ENCODE measurements at regions not wholly inside any gene's neighbourhood (a gene's known extent, or its start where the extent isn't known, plus 50 kb on each side); places are given as distances from the start of the nearest gene placed in this dataset.
A peak's percentile ranks its signal among the peaks of the same experiment; 100 is the strongest.

GRCh38 chr4:24236532-24236931, 346.7 kb upstream of the PPARGC1A start:
- H3K4me3 Mint-ChIP-seq, result no peak overlapping the region
- no peak overlapping the region for H3K27ac Mint-ChIP-seq
- no peaks in the 10 kb centered on the region for H3K4me1 Mint-ChIP-seq
- ATAC-seq (ENCODE audit: low read depth in 2 of 2), result no peak
- no peaks in the 10 kb centered on the region for H3K36me3 Mint-ChIP-seq
- H3K9me3 Mint-ChIP-seq, result peaks cover 0 to 5% (median 0%) of the 10 kb centered on the region in 7 donors
- DNase-seq, result no peak
- no peaks in the 10 kb centered on the region for H3K27me3 Mint-ChIP-seq

DNA sequence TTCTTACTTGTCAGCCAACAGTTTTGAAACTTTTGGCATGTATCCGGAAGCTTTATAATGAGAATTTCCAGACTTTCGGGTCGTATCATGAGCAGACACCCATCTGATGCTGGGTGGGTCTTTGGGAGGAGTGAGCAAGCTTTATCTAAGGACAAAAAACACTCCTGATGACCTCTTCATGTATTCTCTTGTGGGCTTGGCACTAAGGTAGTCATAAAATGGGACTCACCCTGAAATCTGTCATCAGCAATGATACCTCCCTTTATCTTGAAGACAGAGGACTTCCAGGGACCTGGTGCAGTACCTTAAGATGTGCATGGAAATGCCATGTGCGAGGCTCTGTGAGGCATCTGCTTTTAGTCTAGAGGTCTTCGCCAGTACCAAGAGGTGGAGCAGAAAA, 346.3 kb upstream of the PPARGC1A start:
- no peak overlapping the region for H3K4me3 Mint-ChIP-seq
- ATAC-seq (ENCODE audit: low read depth in 2 of 2) (no peak), DNase-seq (no peak)
- H3K36me3 Mint-ChIP-seq, result no peaks in the 10 kb centered on the region
- no peak overlapping the region for H3K27ac Mint-ChIP-seq
- H3K9me3 Mint-ChIP-seq, result peaks cover 0 to 5% (median 0%) of the 10 kb centered on the region in 7 donors
- no peaks in the 10 kb centered on the region for H3K27me3 Mint-ChIP-seq
- H3K4me1 Mint-ChIP-seq, result no peaks in the 10 kb centered on the region

- no peaks in the 10 kb centered on the region for H3K36me3 Mint-ChIP-seq
- DNase-seq (no peak), ATAC-seq (ENCODE audit: low read depth in 2 of 2) (no peak)
- no peak overlapping the region for H3K4me3 Mint-ChIP-seq
- no peaks in the 10 kb centered on the region for H3K4me1 Mint-ChIP-seq
- H3K27ac Mint-ChIP-seq, result no peak overlapping the region
- H3K9me3 Mint-ChIP-seq, result peaks cover 0 to 5% (median 0%) of the 10 kb centered on the region in 7 donors
- H3K27me3 Mint-ChIP-seq, result no peaks in the 10 kb centered on the region
Observed at GRCh38 chr4:24235618-24236017, 345.8 kb upstream of the PPARGC1A start.

DNA sequence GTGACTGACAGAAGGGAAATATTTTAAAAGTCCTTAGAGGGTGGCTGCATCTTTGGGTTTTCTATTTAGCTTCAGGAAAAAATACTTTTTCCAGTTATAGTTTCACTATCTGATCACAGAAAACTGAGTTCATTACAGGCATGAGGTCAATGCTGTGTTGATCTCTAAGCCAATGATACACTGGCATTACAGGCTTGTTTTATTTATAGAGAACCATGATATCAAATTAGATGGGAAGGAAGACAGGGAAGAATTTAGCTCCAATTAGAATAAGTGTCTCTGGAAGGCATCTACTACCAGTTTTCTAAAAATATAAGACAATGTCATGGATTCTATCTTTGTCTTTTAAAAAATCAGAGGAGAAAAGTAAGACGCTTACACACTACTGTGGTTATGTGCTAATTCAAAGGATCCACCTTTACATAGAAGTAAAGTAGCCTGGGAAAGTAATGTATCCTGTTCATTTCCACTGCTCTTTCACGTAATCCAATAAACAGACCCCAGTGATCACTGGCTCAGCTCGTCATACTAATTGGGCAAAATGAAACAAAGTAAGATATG, 344.5 kb upstream of the PPARGC1A start:
- Mint-ChIP-seq H3K27ac (no peak overlapping the region), H3K27me3 (no peaks in the 10 kb centered on the region), H3K9me3 (peaks cover 0 to 9% (median 4%) of the 10 kb centered on the region in 7 donors), H3K4me1 (no peaks in the 10 kb centered on the region), H3K36me3 (no peaks in the 10 kb centered on the region), H3K4me3 (no peak overlapping the region)
- DNase-seq (no peak), ATAC-seq (ENCODE audit: low read depth in 2 of 2) (no peak)

DNA sequence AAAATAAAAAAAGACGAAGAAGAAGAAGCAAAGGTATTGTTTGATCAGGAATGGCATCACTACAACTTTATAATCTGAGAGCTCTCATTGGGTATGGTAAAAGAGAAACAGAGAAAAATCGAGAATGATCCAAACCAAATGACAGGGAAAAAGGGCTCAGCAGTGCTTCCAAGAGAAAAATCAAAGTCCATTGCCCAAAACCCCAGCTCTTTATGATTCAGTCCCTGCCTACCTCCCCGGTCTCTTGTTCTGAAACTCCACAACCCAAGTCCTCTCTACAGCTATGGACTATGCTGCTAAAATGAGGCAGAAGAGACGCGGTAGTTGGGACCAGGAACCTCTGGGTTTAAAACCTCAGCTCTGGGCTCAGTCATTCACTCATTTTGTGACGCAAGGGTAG, 341.1 kb upstream of the PPARGC1A start:
- Mint-ChIP-seq H3K4me1 (no peaks in the 10 kb centered on the region), H3K27me3 (no peaks in the 10 kb centered on the region), H3K4me3 (no peak overlapping the region), H3K36me3 (no peaks in the 10 kb centered on the region), H3K9me3 (peaks cover 0 to 15% (median 5%) of the 10 kb centered on the region in 7 donors), H3K27ac (no peak overlapping the region)
- DNase-seq (no peak), ATAC-seq (ENCODE audit: low read depth in 2 of 2) (no peak)

DNA sequence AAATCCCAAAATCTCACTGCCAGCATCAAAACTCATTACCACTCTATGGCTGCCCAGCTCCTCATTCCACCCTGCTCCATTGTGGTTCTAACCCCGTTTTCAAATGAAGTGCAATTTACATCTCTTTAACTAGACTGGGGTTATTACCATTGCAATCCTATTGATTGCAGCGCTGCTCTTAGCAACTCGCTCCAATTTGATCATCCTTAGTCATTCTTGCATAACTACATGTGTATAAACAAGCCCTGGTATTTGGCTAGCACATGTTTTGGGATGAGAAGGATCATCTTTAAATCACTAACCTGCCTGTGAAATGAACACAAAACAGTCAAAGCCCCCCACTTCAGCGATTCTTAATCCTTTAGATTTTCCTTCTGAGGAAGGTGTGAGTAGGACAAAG, 340.1 kb upstream of the PPARGC1A start:
- DNase-seq, result no peak
- Mint-ChIP-seq H3K36me3 (no peaks in the 10 kb centered on the region), H3K4me3 (no peak overlapping the region), H3K9me3 (peaks cover 3 to 15% (median 5%) of the 10 kb centered on the region in 7 donors), H3K4me1 (no peaks in the 10 kb centered on the region), H3K27ac (no peak overlapping the region), H3K27me3 (no peaks in the 10 kb centered on the region)
- no peak for ATAC-seq (ENCODE audit: low read depth in 2 of 2)

GRCh38 chr4:24228692-24229091, 338.8 kb upstream of the PPARGC1A start:
- Mint-ChIP-seq H3K36me3 (peaks cover 3 to 9% of the 10 kb centered on the region in 2 donors), H3K9me3 (peaks cover 3 to 22% (median 10%) of the 10 kb centered on the region in 7 donors), H3K27me3 (no peaks in the 10 kb centered on the region), H3K27ac (no peak overlapping the region), H3K4me3 (no peak overlapping the region), H3K4me1 (no peaks in the 10 kb centered on the region)
- DNase-seq (no peak), ATAC-seq (ENCODE audit: low read depth in 2 of 2) (no peak)

DNA sequence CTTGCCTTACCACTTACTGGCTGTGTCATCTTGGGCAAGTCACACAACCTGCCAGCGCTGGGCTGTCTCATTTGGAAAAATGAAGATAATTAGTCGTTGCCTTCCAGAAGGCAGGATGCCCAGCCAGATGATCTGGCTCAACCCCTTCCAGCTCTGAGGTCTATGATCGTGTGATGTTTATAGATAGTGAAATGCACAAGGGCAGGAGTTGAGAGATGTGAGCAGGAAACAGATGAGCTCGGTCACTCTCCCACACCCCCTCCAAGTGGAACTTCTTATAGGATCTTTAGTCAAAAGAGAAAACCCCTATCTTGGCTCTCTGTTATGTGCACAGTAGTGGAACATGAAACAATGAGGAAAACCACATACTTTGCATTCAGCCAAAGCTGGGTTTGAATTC, 336.8 kb upstream of the PPARGC1A start:
- no peaks in the 10 kb centered on the region for H3K4me1 Mint-ChIP-seq
- H3K27ac Mint-ChIP-seq, result no peak overlapping the region
- no peak overlapping the region for H3K4me3 Mint-ChIP-seq
- DNase-seq, result no peak
- H3K9me3 Mint-ChIP-seq, result peaks cover 3 to 22% (median 10%) of the 10 kb centered on the region in 7 donors
- H3K36me3 Mint-ChIP-seq, result peaks cover 3 to 9% of the 10 kb centered on the region in 2 donors
- no peak for ATAC-seq (ENCODE audit: low read depth in 2 of 2)
- H3K27me3 Mint-ChIP-seq, result no peaks in the 10 kb centered on the region

GRCh38 chr4:24226023-24226422, 336.2 kb upstream of the PPARGC1A start:
- no peaks in the 10 kb centered on the region for H3K4me1 Mint-ChIP-seq
- peaks cover 3 to 9% of the 10 kb centered on the region in 2 donors for H3K36me3 Mint-ChIP-seq
- no peak for ATAC-seq (ENCODE audit: low read depth in 2 of 2)
- H3K4me3 Mint-ChIP-seq, result no peak overlapping the region
- H3K9me3 Mint-ChIP-seq, result peaks cover 3 to 22% (median 10%) of the 10 kb centered on the region in 7 donors
- H3K27ac Mint-ChIP-seq, result no peak overlapping the region
- no peaks in the 10 kb centered on the region for H3K27me3 Mint-ChIP-seq
- DNase-seq, result no peak

DNA sequence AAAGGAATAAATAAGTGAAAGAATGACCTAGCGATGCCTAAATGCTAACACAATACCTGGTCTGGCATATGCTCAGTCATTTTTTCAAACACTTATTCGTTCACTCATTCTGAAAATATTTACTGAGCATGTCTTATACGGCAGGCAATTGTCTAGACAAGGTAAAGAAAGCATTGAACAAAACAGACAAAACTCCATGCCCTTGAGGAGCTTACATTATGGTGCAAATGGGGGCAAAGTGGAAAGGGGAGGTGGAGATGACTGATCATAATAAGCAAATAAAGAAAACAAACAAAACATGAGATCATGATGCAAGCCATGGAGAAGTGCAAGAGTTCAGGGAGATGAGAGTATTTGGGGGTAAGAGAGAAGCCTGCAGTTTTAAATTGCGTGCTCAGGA, 334.6 kb upstream of the PPARGC1A start:
- Mint-ChIP-seq H3K4me3 (no peak overlapping the region), H3K36me3 (peaks cover 3 to 9% of the 10 kb centered on the region in 2 donors), H3K9me3 (peaks cover 1 to 14% (median 10%) of the 10 kb centered on the region in 7 donors), H3K4me1 (no peaks in the 10 kb centered on the region), H3K27ac (no peak overlapping the region), H3K27me3 (peaks cover 0 to 4% (median 0%) of the 10 kb centered on the region in 3 donors)
- no peak for ATAC-seq (ENCODE audit: low read depth in 2 of 2)
- no peak for DNase-seq

GRCh38 chr4:24219209-24219608, 329.4 kb upstream of the PPARGC1A start:
- ATAC-seq (ENCODE audit: low read depth in 2 of 2) (no peak), DNase-seq (no peak)
- H3K27ac Mint-ChIP-seq, result no peak overlapping the region
- peaks cover 0 to 4% (median 0%) of the 10 kb centered on the region in 3 donors for H3K27me3 Mint-ChIP-seq
- H3K4me1 Mint-ChIP-seq, result no peaks in the 10 kb centered on the region
- H3K36me3 Mint-ChIP-seq, result peaks cover 0 to 2% of the 10 kb centered on the region in 2 donors
- H3K4me3 Mint-ChIP-seq, result no peak overlapping the region
- peaks cover 0 to 5% (median 3%) of the 10 kb centered on the region in 7 donors for H3K9me3 Mint-ChIP-seq

DNA sequence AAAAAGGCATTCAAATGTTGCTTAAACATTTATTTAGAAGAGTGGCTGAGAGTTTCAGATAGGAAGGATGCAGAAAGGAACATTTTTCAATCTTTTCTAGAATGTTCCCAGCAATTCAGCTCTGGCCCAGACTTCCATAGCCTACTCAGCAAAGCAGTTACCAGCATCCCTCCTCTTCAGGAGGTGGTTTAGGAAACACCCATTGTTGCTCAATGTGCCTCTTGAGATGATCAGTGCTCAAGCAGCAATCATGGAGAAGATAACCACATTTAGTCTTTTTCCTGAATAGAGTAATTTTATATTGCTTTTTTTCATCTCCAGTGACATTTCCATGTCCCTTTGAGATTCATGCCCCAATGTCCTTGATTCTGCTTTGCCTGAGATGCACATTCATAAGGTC, 328.7 kb upstream of the PPARGC1A start:
- Mint-ChIP-seq H3K27ac (no peak overlapping the region), H3K4me3 (no peak overlapping the region), H3K9me3 (peaks cover 0 to 4% (median 0%) of the 10 kb centered on the region in 7 donors), H3K4me1 (no peaks in the 10 kb centered on the region), H3K36me3 (no peaks in the 10 kb centered on the region), H3K27me3 (peaks cover 0 to 4% (median 0%) of the 10 kb centered on the region in 3 donors)
- DNase-seq, result no peak
- ATAC-seq (ENCODE audit: low read depth in 2 of 2), result no peak

GRCh38 chr4:24214796-24215195, 324.9 kb upstream of the PPARGC1A start:
- Mint-ChIP-seq H3K4me3 (no peak overlapping the region), H3K9me3 (peaks cover 0 to 8% (median 2%) of the 10 kb centered on the region in 7 donors), H3K27ac (peak overlapping the region in 1 of 6 donors; percentile 59), H3K4me1 (no peaks in the 10 kb centered on the region), H3K36me3 (no peaks in the 10 kb centered on the region), H3K27me3 (no peaks in the 10 kb centered on the region)
- ATAC-seq (ENCODE audit: low read depth in 2 of 2) (no peak), DNase-seq (no peak)

DNA sequence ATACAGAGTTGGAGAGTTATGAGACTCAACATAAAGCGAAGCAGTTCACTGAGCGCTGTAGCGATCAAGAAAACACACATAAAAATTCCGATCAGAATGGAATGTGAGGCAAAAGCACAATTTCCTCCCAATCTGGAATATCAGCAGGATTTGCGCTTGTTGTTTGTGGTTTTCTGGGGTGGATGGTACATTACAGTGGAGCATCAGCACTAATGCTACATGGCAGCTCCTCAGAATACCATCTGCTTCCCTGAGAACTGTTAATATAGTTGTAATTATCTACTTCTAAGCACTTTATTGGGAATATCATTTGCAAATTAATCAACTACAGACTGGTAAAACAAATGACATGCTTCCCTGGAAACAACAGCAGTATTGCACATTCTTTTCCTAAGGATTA, 324.1 kb upstream of the PPARGC1A start:
- H3K27ac Mint-ChIP-seq, result no peak overlapping the region
- peaks cover 0 to 8% (median 2%) of the 10 kb centered on the region in 7 donors for H3K9me3 Mint-ChIP-seq
- H3K27me3 Mint-ChIP-seq, result no peaks in the 10 kb centered on the region
- no peaks in the 10 kb centered on the region for H3K4me1 Mint-ChIP-seq
- no peak overlapping the region for H3K4me3 Mint-ChIP-seq
- DNase-seq (no peak), ATAC-seq (ENCODE audit: low read depth in 2 of 2) (no peak)
- H3K36me3 Mint-ChIP-seq, result no peaks in the 10 kb centered on the region

GRCh38 chr4:24212642-24213041, 322.8 kb upstream of the PPARGC1A start:
- no peak for DNase-seq
- no peak overlapping the region for H3K27ac Mint-ChIP-seq
- H3K4me1 Mint-ChIP-seq, result no peaks in the 10 kb centered on the region
- no peak for ATAC-seq (ENCODE audit: low read depth in 2 of 2)
- no peak overlapping the region for H3K4me3 Mint-ChIP-seq
- no peaks in the 10 kb centered on the region for H3K27me3 Mint-ChIP-seq
- H3K36me3 Mint-ChIP-seq, result no peaks in the 10 kb centered on the region
- peaks cover 0 to 8% (median 2%) of the 10 kb centered on the region in 7 donors for H3K9me3 Mint-ChIP-seq

Measured in naive B cell (primary cell).